ENCODE measurements at regions not wholly inside any gene's neighbourhood (a gene's known extent, or its start where the extent isn't known, plus 50 kb on each side); places are given as distances from the start of the nearest gene placed in this dataset.

DNA sequence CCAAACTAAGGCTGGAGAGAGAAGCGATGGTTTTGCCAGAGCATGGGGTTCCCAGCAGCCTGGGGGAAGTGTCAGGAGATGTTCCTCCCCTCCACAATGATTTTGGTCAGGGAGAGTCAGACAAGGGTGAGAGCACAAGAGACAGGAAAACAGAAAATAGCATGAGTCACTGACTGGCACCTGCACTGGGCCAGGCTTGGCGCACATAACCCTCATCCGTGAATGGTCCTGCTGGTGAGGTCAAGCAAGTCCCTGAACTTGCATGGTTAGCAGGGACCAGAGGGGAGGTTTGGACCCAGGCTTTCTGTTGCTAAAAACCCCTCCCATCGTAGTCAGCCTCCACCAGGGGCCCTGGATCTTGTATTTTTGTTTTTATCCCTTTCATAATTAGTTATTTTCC lies 174.5 kb upstream of the MYT1L start:
- H3K9me2 ChIP-seq (ENCODE audit: insufficient read depth) = no peaks in the 10 kb centered on the region
- ChIA-PET POLR2A (ENCODE audit: unreplicated experiment) (no interaction called here), CTCF (no interaction called here)
- H4K20me1 ChIP-seq (ENCODE audit: insufficient read depth) = no peaks in the 10 kb centered on the region
- peaks cover 48% of the 10 kb centered on the region for H3K27me3 ChIP-seq (ENCODE audit: insufficient read depth, low read depth)
- H3K4me1 ChIP-seq (replicated peaks; ENCODE audit: insufficient read depth) = no peaks in the 10 kb centered on the region
- no peak for TF ChIP-seq CTCF (conservative IDR thresholded peaks at IDR 0.05)
- TF ChIP-seq EZH2 (IDR thresholded peaks at IDR 0.05; ENCODE audit: low read depth) = no peak
- H3K36me3 ChIP-seq (ENCODE audit: low read depth) = no peaks in the 10 kb centered on the region
- H3F3A ChIP-seq (ENCODE audit: insufficient read depth, low read depth) = no peaks in the 10 kb centered on the region
- DNase-seq = no peak
- H3K4me3 ChIP-seq = no peak overlapping the region
- H3K79me2 ChIP-seq (ENCODE audit: low read depth) = no peaks in the 10 kb centered on the region
- H3K9me3 ChIP-seq (ENCODE audit: insufficient read depth, low read depth) = no peaks in the 10 kb centered on the region
- no peak overlapping the region for H3K27ac ChIP-seq
- intact Hi-C loops (cut with micrococcal nuclease; ENCODE audit: unreplicated experiment) = no loop called here
- BruUV-seq (replicated peaks) = no TSS peak
- H3K4me2 ChIP-seq = no peak overlapping the region
- no peak overlapping the region for H2AFZ ChIP-seq

- Histone ChIP-seq H3K4me3 (no peak overlapping the region), H3F3A (ENCODE audit: insufficient read depth, low read depth) (no peaks in the 10 kb centered on the region), H3K9me3 (ENCODE audit: insufficient read depth, low read depth) (no peaks in the 10 kb centered on the region), H2AFZ (no peak overlapping the region), H3K4me2 (no peak overlapping the region), H3K4me1 (replicated peaks; ENCODE audit: insufficient read depth) (no peaks in the 10 kb centered on the region), H4K20me1 (ENCODE audit: insufficient read depth) (no peaks in the 10 kb centered on the region), H3K27ac (no peak overlapping the region), H3K9me2 (ENCODE audit: insufficient read depth) (no peaks in the 10 kb centered on the region), H3K27me3 (ENCODE audit: insufficient read depth, low read depth) (peaks cover 40% of the 10 kb centered on the region), H3K79me2 (ENCODE audit: low read depth) (no peaks in the 10 kb centered on the region), H3K36me3 (ENCODE audit: low read depth) (no peaks in the 10 kb centered on the region)
- CTCF ChIA-PET = no interaction called here
- POLR2A ChIA-PET (ENCODE audit: unreplicated experiment) = no interaction called here
- TF ChIP-seq CTCF (conservative IDR thresholded peaks at IDR 0.05) (no peak), EZH2 (IDR thresholded peaks at IDR 0.05; ENCODE audit: low read depth) (no peak)
- no peak for DNase-seq
- intact Hi-C loops (cut with micrococcal nuclease; ENCODE audit: unreplicated experiment) = no loop called here
- no TSS peak for BruUV-seq (replicated peaks)
Observed at GRCh38 chr2:2503864-2504418, 172.9 kb upstream of the MYT1L start.

DNA sequence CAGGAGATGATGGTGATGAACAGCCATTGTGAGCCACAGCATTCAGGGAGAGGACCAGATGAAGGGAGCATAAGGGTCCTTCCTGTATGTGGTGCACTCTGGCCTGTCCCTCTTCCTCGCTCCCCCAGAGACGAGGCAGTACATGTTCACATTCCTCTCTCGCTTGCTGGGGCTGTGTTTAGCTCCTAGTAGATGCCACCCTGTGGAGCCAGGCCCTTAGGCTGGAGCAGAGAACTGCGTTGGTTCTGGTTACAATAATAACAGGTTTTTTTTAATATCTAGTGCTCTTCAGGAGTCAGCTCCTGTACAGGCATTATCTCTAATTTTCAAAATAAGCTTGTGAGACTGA lies 171.1 kb upstream of the MYT1L start:
- Histone ChIP-seq H2AFZ (no peak overlapping the region), H4K20me1 (ENCODE audit: insufficient read depth) (no peaks in the 10 kb centered on the region), H3K27me3 (ENCODE audit: insufficient read depth, low read depth) (peaks cover 29% of the 10 kb centered on the region), H3K36me3 (ENCODE audit: low read depth) (no peaks in the 10 kb centered on the region), H3K27ac (no peak overlapping the region), H3K4me1 (replicated peaks; ENCODE audit: insufficient read depth) (no peaks in the 10 kb centered on the region), H3K79me2 (ENCODE audit: low read depth) (no peaks in the 10 kb centered on the region), H3K4me3 (no peak overlapping the region), H3F3A (ENCODE audit: insufficient read depth, low read depth) (no peaks in the 10 kb centered on the region), H3K9me2 (ENCODE audit: insufficient read depth) (no peaks in the 10 kb centered on the region), H3K9me3 (ENCODE audit: insufficient read depth, low read depth) (no peaks in the 10 kb centered on the region), H3K4me2 (no peak overlapping the region)
- ChIA-PET POLR2A (ENCODE audit: unreplicated experiment) (no interaction called here), CTCF (no interaction called here)
- TF ChIP-seq EZH2 (IDR thresholded peaks at IDR 0.05; ENCODE audit: low read depth) (no peak), CTCF (conservative IDR thresholded peaks at IDR 0.05) (no peak)
- DNase-seq = no peak
- BruUV-seq (replicated peaks) = no TSS peak
- intact Hi-C loops (cut with micrococcal nuclease; ENCODE audit: unreplicated experiment) = no loop called here

Data from PC-9 (cell line).